ENCODE measurements at regions not wholly inside any gene's neighbourhood (a gene's known extent, or its start where the extent isn't known, plus 50 kb on each side); places are given as distances from the start of the nearest gene placed in this dataset.
"Not testable (repeated sequence)": the region's sequence is repeated elsewhere in the genome, so short reads cannot be mapped to it uniquely, and the experiment has no call there.

DNA sequence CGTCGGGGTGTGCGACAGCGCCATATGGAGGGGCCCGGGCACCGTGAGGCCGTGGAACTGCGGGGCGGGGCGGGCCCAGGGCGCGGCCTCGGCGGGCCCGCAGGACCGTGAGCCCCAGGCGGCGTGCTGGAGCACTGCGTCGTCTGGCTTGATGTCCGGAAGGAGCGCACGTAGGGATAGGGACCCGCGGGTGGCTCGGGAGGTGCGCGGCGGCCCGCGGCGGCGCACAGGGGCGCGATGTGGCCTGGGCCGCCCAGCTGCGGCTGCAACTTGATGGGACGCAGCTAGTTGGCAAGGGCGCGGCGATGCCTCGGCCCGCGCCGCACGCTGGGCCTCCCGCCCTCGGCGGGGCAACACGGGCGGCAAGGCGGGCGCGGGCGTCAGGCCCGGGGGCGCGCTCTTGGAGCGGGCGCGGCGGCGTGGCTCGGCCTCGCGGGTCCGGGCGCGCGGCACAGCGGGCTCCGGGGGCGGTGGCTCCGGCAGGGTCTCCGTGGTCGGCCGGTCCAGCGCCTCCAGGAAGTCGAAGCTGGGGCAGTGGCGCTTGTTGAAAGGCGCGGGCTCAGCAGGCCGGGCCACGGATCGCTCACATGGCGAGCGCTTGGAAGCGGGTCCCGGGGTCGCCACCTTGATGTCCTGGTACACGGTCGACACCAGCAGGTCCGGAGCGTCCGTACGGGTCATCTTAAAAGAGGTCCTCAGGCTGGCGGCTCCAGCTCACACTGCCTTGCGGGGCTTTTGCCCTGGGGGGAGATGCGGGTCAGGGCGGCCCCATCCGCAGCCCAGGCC lies 302.0 kb downstream of the CCDC74A start:
- DNase-seq, result not testable (repeated sequence)

DNA sequence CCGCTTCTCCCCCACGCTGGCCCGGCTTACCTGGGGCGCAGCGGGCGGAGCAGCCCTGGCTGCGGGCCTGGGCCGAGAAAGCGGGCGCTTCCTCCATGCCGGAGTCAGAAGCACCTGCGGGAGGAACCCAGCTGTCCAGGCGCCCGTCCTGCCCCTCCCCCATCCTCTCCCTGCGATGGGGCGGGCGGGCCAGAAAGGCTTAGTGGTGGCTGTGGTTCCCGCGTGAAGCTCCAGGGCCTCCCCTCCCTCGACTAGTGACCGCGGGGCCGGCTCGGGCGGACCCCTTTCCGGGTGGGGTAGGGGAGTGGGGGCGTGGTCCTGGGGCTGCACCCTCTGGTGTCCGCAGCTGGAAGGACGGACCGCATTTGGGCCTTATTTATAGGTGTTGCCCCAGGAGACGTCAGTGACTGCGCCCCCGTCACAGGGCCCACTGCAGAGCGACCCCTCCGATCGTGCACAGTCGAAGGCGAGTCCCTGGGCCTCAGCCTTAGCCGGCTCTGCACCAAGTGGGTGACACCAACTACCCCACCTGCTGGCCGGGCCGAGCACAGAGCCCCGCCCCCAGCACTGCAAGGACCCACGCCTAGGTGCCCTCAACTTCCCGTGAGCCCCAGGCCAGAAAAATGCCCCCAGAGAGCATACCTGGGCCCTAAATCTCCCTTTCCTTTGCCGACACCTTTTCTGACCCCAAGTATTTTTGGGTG lies 302.7 kb downstream of the CCDC74A start:
- not testable (repeated sequence) for DNase-seq

DNA sequence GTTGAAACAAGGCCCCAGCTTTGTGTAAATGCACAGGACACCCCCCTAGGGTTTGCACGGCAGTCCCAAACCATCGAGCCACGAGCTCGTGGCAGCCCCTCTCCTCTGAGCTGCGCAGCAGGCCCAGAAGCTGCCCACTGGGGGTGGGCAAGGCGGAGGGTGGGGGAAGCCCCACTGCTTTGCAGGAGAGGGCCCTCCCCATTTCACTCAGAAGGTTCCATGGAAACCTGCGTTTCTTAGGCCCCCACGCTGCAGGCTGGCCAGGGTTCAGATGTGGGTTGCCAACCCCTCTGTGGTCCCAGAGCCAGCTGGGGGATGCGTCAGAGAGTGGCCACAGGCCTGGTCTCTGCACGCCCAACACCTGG lies 303.2 kb downstream of the CCDC74A start:
- DNase-seq, result not testable (repeated sequence)

DNA sequence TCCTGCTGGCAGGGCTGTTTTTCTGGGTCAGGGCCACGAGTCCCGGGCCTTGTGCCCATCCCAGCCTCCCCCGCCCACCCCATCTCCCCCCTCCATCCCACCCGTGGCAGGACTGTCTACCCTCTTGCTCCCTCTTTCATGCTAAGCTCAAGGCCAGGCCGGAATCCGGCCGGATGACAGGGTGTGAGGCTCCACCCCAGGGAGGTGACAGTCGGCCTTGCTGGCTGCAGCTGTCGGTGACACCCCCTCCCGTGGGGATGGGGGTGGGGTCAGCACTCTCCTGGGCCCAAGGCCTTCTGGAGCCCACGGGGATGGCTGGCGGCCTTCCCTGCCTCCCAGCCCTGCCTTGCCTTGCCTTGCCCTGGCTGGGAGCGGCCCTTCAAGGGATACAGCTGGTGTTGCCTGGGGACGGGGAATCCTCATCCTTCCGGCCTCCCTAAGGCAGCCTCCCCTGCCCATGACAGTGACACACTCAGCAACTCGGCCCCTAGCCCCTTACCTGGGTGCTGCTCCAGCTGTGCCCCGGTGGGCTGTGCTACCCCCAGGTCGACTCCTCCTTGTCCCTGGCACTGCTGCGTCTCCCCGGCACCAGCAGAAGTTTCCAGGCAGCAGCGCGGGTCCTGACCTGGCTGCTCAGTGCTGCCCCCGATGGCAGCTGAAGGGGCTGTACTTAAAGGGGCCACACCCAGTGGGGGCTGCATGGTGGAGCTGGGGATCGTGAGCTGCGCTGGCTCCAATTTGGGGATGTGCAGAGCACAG lies 303.9 kb downstream of the CCDC74A start:
- peak; percentile 19 for DNase-seq

DNA sequence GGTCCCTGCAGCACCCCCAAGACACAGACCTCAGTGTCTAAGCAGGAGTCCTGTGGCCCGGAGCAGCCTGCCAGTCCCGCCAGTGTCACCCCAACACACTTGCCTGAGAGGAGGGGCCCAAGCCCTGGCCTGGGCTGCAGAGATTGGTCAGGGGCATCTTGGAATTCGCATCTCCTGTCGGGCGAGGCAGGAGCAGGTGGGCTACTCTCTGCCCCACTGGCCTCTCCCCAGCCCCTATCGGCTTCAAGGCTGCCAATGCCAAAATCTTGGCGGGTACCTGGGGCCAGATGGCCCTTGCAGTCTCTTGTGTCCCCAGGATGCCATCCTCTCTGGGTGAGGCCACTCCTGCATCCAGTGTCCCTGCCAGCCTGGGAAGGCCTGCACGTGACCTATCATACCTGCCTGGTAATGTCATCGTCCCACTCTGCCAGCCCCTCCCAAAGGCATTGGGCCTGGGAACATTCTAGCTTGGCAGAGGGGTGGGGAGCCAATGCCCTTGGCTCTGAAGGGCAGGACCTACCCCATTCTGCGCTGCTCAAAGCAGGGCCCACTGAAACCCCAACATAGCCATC lies 304.6 kb downstream of the CCDC74A start:
- DNase-seq, result not testable (repeated sequence)

DNA sequence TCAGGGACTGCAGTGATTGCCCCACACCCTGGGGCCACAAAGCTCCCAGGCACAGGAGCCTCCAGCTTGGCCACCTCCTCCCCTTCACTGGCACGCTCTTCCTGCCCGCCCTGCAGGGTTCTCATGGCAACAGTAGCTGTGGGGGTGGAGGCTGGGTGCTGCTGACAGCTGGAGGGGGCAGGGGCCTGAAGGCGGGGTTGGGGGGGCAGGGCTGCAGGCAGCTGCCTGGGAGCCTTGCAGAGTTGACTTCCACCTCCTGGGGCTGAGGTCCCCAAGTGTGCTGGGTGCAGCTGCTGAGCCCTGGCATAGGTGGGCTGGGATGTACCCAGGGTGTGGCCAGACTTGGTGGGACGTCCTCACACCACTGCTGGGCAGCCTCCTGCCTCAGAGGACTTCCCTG lies 305.2 kb downstream of the CCDC74A start:
- not testable (repeated sequence) for DNase-seq

DNA sequence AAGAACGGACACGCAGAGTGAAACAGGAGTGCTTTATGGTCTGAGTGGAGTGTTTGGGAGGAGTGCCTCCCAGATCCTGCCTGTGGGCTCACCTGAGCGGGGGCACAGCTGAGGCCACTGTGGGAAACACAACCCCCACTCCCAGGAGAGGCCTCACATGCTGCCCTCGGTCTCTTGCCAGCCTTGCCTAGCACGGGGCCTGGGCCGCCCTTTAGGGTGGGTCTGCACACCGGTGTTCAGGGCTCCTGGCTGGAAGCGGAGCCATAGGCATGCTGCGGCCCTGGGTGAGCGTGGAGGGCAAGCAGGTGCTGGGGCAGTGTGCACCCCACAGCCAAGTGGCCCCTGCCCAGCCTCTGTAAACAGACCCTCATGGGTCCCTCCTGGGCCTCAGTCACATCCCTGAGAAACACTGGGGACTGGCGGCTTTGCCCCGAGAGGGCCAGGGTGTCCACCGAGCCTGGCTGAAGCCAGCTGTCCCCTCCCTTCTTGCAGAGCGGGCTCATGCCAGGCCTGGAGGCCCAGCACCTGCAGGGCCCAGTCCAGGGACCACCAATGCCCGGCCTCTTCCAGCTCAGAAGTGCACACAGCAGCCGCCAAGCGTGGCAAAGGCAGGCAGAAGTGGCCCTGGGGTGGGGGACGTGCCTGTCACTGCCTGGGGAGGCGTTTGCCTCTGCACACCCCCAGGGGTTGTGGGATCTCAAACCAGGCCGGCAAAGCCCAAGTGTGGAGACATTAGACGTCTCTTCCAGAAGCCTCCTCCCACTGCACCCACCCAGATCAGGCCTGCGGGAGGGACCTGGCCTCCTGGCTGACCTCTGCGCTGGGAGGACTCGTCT lies 305.9 kb downstream of the CCDC74A start:
- not testable (repeated sequence) for DNase-seq

DNA sequence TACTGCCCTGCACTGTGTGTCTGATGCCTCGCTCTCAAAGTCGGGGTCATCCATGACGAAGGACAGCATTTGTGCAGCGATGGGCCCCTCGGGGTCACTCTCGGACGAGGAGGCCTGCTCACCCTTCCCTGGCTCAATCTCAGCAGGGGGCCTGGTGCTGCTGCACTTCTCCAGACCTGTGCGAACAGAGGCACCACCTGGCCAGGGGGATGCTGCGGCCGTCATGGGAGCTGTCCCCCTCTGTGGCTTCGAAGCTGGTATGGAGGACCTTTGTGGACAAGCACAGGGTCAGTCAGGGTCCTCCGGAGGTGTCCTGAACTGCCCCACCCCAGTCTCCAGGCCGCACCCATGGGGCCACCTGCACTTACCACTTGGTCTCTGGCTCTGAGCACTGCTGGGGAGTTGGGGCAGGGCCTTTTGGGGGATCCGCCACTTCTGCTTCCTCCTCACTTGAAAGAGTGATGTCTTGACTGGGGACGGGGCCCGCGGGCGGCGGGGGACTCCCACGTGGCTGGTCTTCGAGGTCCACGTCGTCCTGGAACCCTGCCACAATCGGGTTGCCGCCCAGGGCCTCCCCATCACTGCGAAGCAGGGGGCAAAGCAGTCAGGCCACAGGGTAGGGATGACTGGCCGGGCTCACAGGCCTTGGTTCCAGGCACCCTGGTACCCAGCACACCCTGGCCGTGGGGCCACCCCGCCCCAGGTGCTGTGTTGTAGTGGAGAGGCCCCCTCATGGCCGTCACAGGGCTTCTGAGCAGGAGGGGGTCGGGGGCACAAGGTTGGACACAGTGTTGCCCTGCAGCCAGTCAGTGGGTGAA lies 306.7 kb downstream of the CCDC74A start:
- not testable (repeated sequence) for DNase-seq

DNA sequence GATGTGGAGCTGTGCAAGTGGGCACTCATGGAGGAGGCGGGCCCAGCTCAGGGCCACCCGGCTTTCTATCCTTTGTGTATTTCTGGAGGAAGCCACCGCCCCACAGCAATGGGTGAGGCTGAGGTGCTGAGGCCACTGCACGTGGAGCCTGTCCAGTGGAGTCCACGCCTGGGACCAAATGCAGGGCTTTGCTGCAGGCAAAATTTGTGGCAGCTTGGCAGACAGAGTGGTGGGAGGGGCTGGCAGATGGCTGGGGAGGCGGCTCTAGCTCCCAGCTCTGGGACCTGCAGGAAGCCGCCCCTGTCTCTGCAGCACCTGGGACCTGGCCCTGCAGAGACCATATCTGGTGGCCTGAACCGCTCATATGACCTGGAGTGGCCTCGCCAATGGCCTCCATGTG lies 307.3 kb downstream of the CCDC74A start:
- DNase-seq, result not testable (repeated sequence)

DNA sequence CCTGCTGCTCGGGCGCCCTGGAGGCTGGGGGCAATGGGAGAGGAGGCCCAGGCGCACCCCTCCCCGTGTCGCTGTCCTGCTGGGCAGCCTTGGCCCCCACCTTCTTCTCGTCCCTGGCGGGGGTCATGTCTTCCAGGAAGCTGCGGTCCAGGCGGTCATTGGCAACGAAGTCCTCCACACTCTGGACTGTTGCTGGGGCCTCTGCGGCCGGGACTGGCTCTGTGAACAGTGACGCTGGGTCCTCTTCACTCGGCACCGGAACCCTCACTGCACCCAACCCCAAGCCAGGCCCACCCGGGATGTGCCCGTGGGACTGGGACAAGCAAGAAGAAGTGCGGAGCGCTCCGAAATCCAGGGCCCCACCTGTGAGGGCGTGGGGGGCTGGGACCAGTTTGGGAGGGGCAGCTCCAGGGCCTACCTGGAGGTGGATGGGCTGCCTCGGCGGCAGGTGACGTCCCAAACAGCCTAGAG lies 308.0 kb downstream of the CCDC74A start:
- no peak for DNase-seq

DNA sequence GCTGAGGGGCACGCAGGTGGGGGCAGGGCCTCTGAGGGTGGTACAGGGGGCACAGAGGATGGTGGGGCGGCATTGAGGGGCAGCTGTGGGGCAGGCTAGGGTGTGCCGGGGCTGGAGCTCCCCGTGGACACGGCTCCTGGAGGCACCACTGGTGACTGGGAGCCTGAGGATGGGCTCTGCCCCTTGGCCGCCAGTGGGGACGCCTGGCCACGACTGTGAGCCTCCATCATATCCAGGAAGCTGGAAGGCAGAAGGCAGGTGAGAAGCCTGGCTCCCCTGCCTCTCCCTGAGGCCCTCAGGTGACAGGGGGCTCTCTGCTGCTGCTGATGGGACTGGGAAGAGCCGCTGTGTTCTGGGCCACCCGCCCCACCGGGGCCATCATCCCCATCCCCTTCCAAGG lies 308.4 kb downstream of the CCDC74A start:
- not testable (repeated sequence) for DNase-seq

DNA sequence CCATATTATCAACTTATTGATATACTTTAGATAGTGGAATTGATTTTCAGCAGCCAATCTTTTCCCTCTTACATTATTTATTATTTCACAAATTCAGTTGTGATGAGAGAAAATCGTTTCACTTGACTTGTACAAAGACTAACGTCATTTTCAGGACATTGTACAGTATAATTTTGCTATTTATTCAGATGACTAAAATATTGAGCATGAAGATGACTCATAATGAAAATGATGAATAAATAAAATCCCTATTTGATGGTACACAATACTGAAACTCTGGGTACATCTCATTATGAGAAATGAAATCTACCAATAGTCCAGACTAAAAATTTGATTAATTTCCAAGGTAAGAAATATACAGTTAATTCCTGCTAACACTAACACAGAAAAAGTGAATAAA lies 316.4 kb downstream of the CCDC74A start:
- not testable (repeated sequence) for DNase-seq

DNA sequence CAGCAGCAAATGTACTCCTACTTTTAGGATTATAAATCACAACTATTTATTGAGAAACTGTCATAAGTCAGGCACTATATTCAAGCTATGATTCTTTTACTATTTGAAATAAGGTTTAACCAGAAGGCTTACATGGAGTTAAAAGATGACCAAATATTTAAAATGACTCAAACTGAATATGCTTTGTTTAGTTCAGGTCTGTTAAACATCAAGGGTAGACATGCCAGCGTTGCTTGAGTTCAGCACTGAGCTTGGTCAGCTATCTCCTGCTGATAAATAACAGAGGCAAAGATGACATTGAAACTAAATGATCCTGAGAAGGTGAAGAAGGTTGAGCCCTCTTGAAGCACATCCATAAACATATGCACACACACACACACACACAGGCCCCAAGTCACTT lies 305.6 kb downstream of the ANKRD30BL start:
- not testable (repeated sequence) for DNase-seq

DNA sequence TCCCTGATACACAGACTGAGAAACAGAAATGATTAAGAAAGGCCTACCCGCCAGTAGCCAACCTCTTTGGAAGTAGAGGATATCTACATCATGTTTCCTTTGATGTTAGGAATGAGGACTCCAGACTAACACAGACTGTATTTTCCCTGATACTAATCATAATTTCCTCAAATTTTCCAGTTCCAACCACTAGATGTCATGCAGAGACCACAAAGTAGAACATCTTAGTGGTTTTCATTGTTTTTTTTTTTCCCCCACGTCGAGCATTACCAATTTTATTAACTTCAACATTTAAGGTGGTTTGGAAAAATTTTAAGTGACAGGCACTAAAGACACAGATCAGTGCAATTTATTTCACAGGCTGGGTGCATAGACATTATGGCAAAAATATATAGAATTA lies 303.6 kb downstream of the ANKRD30BL start:
- not testable (repeated sequence) for DNase-seq

Data from stimulated activated CD4-positive, alpha-beta T cell treated with anti-CD3 and anti-CD28 coated beads, Interleukin-1b, Interleukin-23, amount 100 ng/mL, for 48 hours (primary cell).